ENCODE measurements at regions not wholly inside any gene's neighbourhood (a gene's known extent, or its start where the extent isn't known, plus 50 kb on each side); places are given as distances from the start of the nearest gene placed in this dataset.

DNA sequence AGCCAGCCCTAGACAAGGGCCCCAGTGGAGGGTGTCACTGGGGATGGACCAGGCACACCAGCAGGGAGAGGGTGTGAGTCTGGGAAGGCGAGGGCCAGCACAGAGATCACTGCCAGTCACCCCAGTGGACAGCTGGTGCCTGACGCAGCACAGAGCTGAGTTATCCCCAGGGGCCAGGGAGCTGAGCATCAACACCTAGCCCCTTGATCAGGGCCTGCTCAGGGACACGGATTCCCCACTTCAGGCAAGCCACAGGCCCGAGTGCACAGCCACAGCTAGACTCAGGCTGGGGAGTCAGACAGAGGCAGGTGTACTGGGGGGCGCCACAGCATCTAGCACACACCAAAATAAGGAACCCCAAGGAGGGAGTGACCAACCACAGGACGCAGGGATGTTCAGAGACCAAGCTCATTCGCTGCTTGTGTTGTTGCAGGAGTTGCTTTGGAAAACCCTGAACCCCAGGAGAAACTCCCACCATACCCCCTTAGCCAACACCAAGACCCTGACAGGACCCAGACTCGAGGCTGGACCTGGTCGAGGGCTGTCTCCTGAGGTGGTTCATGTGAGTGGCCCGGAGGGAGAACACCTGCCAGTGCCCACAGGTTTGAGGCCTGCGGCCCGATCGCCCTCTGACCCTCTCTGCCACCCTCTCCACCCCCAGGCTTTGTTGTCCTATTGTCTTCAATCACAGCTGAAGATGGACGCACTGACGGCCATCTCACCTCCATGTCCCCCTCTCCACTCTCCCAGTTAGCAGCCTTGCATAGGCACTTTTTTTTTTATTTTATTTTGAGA lies 146.8 kb downstream of the TPRA1 start:
- Histone ChIP-seq H3K27ac (no peak overlapping the region), H3K9me3 (no peaks in the 10 kb centered on the region), H3K4me1 (ENCODE audit: control insufficient read depth in 1 of 2, low read depth in 2 of 2) (no peaks in the 10 kb centered on the region), H3K4me3 (no peak overlapping the region), H3K27me3 (replicated peaks; ENCODE audit: insufficient read depth) (no peaks in the 10 kb centered on the region), H3K36me3 (no peaks in the 10 kb centered on the region)
- DNase-seq (ENCODE audit: low spot score) (no peak), ATAC-seq (ENCODE audit: insufficient number of reproducible peaks, low FRiP score, low read depth) (no peak)
- TF ChIP-seq, protein P1, sequence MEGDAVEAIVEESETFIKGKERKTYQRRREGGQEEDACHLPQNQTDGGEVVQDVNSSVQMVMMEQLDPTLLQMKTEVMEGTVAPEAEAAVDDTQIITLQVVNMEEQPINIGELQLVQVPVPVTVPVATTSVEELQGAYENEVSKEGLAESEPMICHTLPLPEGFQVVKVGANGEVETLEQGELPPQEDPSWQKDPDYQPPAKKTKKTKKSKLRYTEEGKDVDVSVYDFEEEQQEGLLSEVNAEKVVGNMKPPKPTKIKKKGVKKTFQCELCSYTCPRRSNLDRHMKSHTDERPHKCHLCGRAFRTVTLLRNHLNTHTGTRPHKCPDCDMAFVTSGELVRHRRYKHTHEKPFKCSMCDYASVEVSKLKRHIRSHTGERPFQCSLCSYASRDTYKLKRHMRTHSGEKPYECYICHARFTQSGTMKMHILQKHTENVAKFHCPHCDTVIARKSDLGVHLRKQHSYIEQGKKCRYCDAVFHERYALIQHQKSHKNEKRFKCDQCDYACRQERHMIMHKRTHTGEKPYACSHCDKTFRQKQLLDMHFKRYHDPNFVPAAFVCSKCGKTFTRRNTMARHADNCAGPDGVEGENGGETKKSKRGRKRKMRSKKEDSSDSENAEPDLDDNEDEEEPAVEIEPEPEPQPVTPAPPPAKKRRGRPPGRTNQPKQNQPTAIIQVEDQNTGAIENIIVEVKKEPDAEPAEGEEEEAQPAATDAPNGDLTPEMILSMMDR (IDR thresholded peaks at IDR 0.05), result no peak

DNA sequence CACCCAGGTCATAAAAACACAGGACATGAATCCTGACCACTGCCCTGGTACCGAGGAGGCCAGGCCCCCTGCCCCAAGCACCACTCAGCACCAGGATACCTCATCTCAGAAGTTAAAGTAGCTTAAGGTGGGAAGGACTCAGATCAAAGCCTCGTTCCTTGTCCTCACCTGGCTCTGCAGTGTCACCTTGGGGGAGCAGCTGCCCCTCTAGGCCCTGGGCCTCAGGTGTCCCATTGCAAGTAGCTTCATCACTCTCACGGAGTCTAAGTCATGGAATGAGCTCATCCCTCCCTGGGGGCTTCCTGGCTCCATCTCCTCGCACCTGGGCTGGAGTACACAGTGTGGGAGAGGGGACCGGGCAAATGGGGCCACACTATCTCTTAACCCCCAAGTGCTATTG lies 148.0 kb downstream of the TPRA1 start:
- Histone ChIP-seq H3K36me3 (no peaks in the 10 kb centered on the region), H3K27me3 (replicated peaks; ENCODE audit: insufficient read depth) (no peaks in the 10 kb centered on the region), H3K4me3 (no peak overlapping the region), H3K9me3 (no peaks in the 10 kb centered on the region), H3K4me1 (ENCODE audit: control insufficient read depth in 1 of 2, low read depth in 2 of 2) (no peaks in the 10 kb centered on the region), H3K27ac (no peak overlapping the region)
- ATAC-seq (ENCODE audit: insufficient number of reproducible peaks, low FRiP score, low read depth), result no peak
- TF ChIP-seq, protein P1 (IDR thresholded peaks at IDR 0.05), result no peak
- no peak for DNase-seq (ENCODE audit: low spot score)

DNA sequence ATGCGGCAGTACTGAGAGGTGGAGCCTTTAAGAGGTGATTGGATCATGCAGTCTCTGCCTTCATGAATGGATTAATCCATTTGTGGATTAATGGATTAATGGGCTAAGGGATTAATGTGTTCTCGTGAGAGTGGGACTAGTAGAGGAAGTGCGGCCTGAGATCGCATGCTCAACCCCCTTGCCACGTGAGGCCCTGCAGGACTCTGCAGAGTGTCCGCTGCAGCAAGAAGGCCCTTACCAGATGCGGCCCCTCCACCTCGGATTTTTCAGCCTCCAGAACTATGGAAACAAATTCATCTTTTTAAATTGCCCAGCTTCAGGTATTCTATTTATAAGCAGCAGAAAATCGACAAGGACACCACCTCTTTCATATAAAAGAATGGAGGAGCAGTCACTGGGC lies 148.8 kb downstream of the TPRA1 start:
- Histone ChIP-seq H3K36me3 (no peaks in the 10 kb centered on the region), H3K4me1 (ENCODE audit: control insufficient read depth in 1 of 2, low read depth in 2 of 2) (no peaks in the 10 kb centered on the region), H3K4me3 (no peak overlapping the region), H3K27ac (no peak overlapping the region), H3K9me3 (no peaks in the 10 kb centered on the region), H3K27me3 (replicated peaks; ENCODE audit: insufficient read depth) (no peaks in the 10 kb centered on the region)
- DNase-seq (ENCODE audit: low spot score) (no peak), ATAC-seq (ENCODE audit: insufficient number of reproducible peaks, low FRiP score, low read depth) (no peak)
- TF ChIP-seq, protein P1 (IDR thresholded peaks at IDR 0.05), result no peak

DNA sequence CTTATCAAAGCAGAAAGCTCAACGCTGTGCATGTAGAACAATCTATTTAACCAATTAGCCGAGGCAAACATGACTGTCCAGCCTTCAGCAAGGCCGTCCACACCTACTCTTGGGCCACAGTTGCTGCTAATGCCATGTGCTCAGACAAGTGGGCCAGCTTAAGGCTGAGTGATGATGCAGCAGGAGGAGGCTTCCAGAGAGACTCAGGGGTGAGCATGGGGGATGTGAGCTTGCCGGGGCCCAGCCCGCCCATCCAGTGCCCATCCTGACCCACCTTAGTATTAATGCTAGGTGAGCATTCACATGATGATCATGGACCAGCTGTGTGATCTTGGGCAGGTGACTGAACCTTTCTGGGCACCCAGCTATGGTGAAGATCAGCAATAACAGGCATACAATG lies 150.1 kb downstream of the TPRA1 start:
- TF ChIP-seq, protein P1 (IDR thresholded peaks at IDR 0.05), result no peak
- H3K36me3 ChIP-seq, result no peaks in the 10 kb centered on the region
- H3K9me3 ChIP-seq, result no peaks in the 10 kb centered on the region
- ATAC-seq (ENCODE audit: insufficient number of reproducible peaks, low FRiP score, low read depth), result no peak
- H3K4me3 ChIP-seq, result no peak overlapping the region
- no peaks in the 10 kb centered on the region for H3K4me1 ChIP-seq (ENCODE audit: control insufficient read depth in 1 of 2, low read depth in 2 of 2)
- H3K27me3 ChIP-seq (replicated peaks; ENCODE audit: insufficient read depth), result no peaks in the 10 kb centered on the region
- no peak for DNase-seq (ENCODE audit: low spot score)
- H3K27ac ChIP-seq, result no peak overlapping the region

DNA sequence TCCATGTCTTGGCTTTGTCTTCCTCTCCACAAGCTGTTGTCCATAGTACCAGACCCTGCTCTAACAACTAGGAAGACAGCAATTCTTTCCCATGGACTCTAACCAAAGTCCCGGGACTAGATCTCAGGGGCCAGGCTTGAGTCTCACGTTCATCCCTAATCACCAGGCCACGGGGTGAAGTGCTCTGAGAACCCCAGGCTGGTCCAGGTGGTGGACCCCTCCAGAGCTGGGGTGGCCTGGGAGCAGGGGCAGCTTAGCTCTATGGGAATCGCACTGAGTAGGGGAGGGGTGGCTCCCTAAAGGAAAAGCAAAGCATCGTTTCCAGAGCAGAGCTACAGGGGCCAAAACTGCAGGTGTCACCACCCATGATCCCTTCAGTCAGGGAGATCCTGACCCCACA lies 150.9 kb downstream of the TPRA1 start:
- DNase-seq (ENCODE audit: low spot score) (no peak), ATAC-seq (ENCODE audit: insufficient number of reproducible peaks, low FRiP score, low read depth) (no peak)
- H3K4me1 ChIP-seq (ENCODE audit: control insufficient read depth in 1 of 2, low read depth in 2 of 2), result no peaks in the 10 kb centered on the region
- H3K27ac ChIP-seq, result no peak overlapping the region
- H3K36me3 ChIP-seq, result no peaks in the 10 kb centered on the region
- H3K4me3 ChIP-seq, result no peak overlapping the region
- no peaks in the 10 kb centered on the region for H3K27me3 ChIP-seq (replicated peaks; ENCODE audit: insufficient read depth)
- TF ChIP-seq, protein P1 (IDR thresholded peaks at IDR 0.05), result no peak
- H3K9me3 ChIP-seq, result no peaks in the 10 kb centered on the region

Measured in thoracic aorta (tissue), 2 donors.